Tibial artery (tissue), 4 donors: ENCODE measurements at regions not wholly inside any gene's neighbourhood (a gene's known extent, or its start where the extent isn't known, plus 50 kb on each side); places are given as distances from the start of the nearest gene placed in this dataset.
A peak's percentile ranks its signal among the peaks of the same experiment; 100 is the strongest.

Experiments used
- DNase-seq, 2 donors: peaks; one replicate each; pipeline ENCODE4 v3.0.0-alpha.2; 2019
- H3K27ac ChIP-seq, 2 donors: fragments of 200-600 bp; sonication (generic) in 1 of 2; 1 replicate in 1 of 2; 2 replicates in 1 of 2; pipeline ENCODE4 v1.5.1; 2018 to 2019; ENCODE audit warnings: mild to moderate bottlenecking in 1 of 2
- H3K27me3 ChIP-seq, 2 donors: fragments of 200-600 bp; sonication (generic) in 1 of 2; one replicate each; pipeline versions ENCODE4 v1.5.1 to v1.6.0; 2016 to 2019
- H3K36me3 ChIP-seq, 3 donors: fragments of 200-600 bp; sonication (generic) in 2 of 3; one replicate each; pipeline ENCODE4 v1.5.1; 2016 to 2019; ENCODE audit warnings: mild to moderate bottlenecking in 2 of 3
- H3K4me1 ChIP-seq, 4 donors: fragments of 200-600 bp; sonication (generic) in 2 of 4; 1 replicate in 3 of 4; 2 replicates in 1 of 4; pipeline ENCODE4 v1.5.1; 2016 to 2019
- H3K4me3 ChIP-seq, 2 donors: fragments of 200-600 bp; sonication (generic) in 1 of 2; 1 replicate in 1 of 2; 2 replicates in 1 of 2; pipeline ENCODE4 v1.5.1; 2018 to 2019; ENCODE audit warnings: mild to moderate bottlenecking in 2 of 2
- H3K9me3 ChIP-seq, 3 donors: fragments of 200-600 bp; sonication (generic) in 1 of 3; one replicate each; pipeline ENCODE4 v1.5.1; 2016 to 2019
- intact Hi-C: fragments of 100-400 bp; cut with DNase I; formaldehyde crosslinking; loops from one replicate; pipeline ENCODE4 v1.15.0; 2023; ENCODE audit warnings: low total_unique reads
- TF ChIP-seq, protein P1 (sequence below), 2 experiments: fragments of 200-600 bp in 1 of 2; fragments of 450-650 bp in 1 of 2; IDR thresholded peaks; one replicate each; pipeline ENCODE4 v1.5.1; 2017 to 2019; ENCODE audit warnings: antibody characterized with exemption in 2 of 2, mild to moderate bottlenecking in 1 of 2, moderate library complexity in 1 of 2

DNA sequence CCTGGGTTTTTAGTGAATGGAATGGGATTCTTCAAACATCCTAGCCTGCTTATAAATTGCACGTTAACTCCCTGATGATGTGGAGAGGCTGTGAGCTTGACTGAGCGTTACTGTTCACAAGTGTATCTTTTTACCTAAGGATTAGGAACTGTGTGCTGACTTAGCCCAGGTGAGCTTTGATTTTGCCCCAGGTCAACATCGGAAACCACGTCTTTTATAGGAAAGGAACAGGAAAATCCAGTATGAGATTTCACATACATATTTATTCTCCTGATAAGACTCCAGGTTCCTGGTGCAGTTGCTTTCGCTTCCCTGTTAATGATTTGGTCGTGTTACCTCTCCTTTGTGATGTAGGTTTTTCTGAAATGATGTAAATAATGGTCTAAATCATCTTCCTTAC lies 103.2 kb upstream of the BASP1 start:
- Histone ChIP-seq H3K9me3 (no peaks in the 10 kb centered on the region), H3K4me3 (no peak overlapping the region), H3K36me3 (no peaks in the 10 kb centered on the region), H3K4me1 (peaks cover 0 to 7% (median 0%) of the 10 kb centered on the region in 4 donors), H3K27ac (no peak overlapping the region), H3K27me3 (no peaks in the 10 kb centered on the region)
- TF ChIP-seq, protein P1, sequence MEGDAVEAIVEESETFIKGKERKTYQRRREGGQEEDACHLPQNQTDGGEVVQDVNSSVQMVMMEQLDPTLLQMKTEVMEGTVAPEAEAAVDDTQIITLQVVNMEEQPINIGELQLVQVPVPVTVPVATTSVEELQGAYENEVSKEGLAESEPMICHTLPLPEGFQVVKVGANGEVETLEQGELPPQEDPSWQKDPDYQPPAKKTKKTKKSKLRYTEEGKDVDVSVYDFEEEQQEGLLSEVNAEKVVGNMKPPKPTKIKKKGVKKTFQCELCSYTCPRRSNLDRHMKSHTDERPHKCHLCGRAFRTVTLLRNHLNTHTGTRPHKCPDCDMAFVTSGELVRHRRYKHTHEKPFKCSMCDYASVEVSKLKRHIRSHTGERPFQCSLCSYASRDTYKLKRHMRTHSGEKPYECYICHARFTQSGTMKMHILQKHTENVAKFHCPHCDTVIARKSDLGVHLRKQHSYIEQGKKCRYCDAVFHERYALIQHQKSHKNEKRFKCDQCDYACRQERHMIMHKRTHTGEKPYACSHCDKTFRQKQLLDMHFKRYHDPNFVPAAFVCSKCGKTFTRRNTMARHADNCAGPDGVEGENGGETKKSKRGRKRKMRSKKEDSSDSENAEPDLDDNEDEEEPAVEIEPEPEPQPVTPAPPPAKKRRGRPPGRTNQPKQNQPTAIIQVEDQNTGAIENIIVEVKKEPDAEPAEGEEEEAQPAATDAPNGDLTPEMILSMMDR (IDR thresholded peaks at IDR 0.05): no peak
- intact Hi-C loops: no loop called here
- no peak for DNase-seq

DNA sequence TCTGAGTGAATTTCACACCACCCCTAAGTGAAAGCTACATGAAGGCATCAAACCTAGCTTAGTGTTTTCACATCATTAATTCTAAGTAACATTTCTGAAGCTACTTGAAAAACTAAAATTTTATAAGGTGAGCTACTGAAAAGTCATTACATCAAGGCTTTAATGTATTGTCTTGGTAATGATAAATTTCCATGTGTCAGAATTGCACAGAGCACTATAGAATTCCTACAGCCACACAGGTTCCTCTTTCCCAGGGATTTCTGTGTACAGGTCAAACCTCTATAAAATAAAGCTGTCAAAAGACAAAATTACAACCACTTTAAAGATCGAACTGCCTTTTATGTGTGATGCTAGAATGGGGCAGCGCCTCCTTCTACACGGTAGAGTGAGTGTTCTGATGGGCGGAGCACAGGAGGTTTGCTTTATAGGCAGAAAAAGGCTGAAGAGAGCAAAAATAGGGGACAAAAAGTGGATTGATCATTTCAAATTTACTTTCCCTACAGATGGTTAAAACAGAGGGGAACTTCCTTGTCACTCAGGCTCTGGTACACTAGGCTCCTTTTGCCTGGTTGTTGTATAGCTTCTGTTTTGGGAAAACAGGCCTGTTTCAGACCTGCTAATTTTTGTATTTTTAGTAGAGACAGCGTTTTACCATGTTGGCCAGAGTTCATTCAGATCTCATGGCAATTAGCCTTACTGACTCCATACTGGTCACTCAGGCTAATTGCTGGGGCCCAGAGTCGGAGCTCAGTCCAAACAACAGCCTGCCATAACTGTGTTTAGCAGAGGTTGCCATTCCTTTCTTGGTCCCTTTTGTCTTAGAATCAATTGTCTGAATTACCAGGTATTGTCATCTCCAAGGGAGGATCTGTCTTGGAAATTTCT lies 102.5 kb upstream of the BASP1 start:
- TF ChIP-seq, protein P1 (IDR thresholded peaks at IDR 0.05): no peak
- intact Hi-C loops: no loop called here
- no peaks in the 10 kb centered on the region for H3K9me3 ChIP-seq
- peaks cover 0 to 7% (median 0%) of the 10 kb centered on the region in 4 donors for H3K4me1 ChIP-seq
- no peak for DNase-seq
- no peaks in the 10 kb centered on the region for H3K27me3 ChIP-seq
- H3K4me3 ChIP-seq: no peak overlapping the region
- no peaks in the 10 kb centered on the region for H3K36me3 ChIP-seq
- H3K27ac ChIP-seq: no peak overlapping the region

DNA sequence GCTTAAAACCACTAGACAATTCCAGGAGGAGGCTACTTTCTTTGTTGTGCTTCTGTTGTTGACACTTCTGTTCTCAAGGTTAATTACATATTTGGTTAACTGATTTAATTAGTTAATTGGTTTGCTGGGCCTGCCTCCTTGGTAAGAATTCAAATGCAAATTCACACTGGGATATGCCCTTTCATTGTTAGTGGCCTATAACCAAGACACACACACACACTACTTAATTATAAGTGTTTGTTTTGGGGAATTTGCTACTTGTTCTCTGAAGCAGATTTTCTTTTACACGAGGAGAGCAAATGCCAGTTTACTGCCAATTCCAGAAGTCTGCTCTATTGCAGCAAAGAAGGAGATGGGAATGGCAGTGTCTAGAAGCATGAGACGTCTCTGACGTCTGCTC lies 101.6 kb upstream of the BASP1 start:
- TF ChIP-seq, protein P1 (IDR thresholded peaks at IDR 0.05): no peak
- no peaks in the 10 kb centered on the region for H3K27me3 ChIP-seq
- no peak overlapping the region for H3K4me3 ChIP-seq
- DNase-seq: no peak
- H3K36me3 ChIP-seq: no peaks in the 10 kb centered on the region
- H3K9me3 ChIP-seq: no peaks in the 10 kb centered on the region
- intact Hi-C loops: no loop called here
- peaks cover 0 to 7% (median 0%) of the 10 kb centered on the region in 4 donors for H3K4me1 ChIP-seq
- H3K27ac ChIP-seq: no peak overlapping the region

DNA sequence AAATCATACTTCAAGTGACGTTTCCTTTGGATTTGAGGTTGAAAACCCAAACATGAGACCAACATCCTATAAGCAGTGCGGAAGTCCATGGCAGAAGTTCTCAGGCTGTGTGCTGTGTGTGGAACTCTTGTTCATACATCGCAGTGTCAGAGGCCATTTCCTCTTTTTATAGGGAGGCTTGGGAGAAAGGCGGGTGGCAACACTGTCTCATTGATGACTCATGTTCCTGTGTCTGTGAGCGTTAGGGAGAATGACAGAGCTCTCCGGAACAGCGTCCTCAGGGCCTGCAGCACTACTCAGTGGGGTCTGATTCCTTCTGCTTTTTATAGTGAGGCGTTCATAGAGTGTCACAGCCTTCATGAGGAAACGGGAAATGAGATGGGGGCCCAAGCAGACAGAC lies 98.8 kb upstream of the BASP1 start:
- no peaks in the 10 kb centered on the region for H3K27me3 ChIP-seq
- peak; percentile 65 to 73 for DNase-seq
- no peak overlapping the region for H3K27ac ChIP-seq
- intact Hi-C loops: no loop called here
- H3K9me3 ChIP-seq: no peaks in the 10 kb centered on the region
- H3K4me1 ChIP-seq: peaks cover 0 to 6% (median 0%) of the 10 kb centered on the region in 4 donors
- H3K36me3 ChIP-seq: no peaks in the 10 kb centered on the region
- TF ChIP-seq, protein P1 (IDR thresholded peaks at IDR 0.05): no peak
- H3K4me3 ChIP-seq: no peak overlapping the region

DNA sequence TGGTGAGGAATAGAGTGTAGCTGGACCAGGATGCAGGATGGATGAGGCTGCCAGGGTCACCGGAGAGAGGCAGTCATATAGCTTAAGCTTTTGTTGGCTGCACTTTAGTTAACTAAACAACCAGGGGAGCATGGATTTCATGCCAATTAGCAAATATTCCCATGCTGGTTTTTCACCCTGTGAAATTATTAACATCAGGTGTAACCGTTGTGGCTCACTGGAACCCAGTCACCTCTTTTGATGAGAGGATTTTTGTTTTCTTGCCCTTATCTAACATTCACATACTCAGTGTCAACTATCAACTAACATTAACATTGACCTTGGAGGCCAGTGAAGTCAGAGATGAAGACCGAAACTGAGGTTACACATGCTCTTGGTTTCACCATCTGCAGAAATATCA lies 97.2 kb upstream of the BASP1 start:
- H3K36me3 ChIP-seq: no peaks in the 10 kb centered on the region
- H3K27me3 ChIP-seq: no peaks in the 10 kb centered on the region
- H3K4me1 ChIP-seq: peaks cover 0 to 2% (median 0%) of the 10 kb centered on the region in 4 donors
- no peaks in the 10 kb centered on the region for H3K9me3 ChIP-seq
- TF ChIP-seq, protein P1 (IDR thresholded peaks at IDR 0.05): no peak
- H3K27ac ChIP-seq: no peak overlapping the region
- intact Hi-C loops: no loop called here
- H3K4me3 ChIP-seq: no peak overlapping the region
- DNase-seq: no peak
